B cell (primary cell): ENCODE measurements at regions not wholly inside any gene's neighbourhood (a gene's known extent, or its start where the extent isn't known, plus 50 kb on each side); places are given as distances from the start of the nearest gene placed in this dataset.

Source experiments
- ATAC-seq: fragments of 200-7000 bp; cut with Tn5 transposase; one replicate; pipeline ENCODE4 v1.10.0; 2021; ENCODE audit warnings: low read depth, mild to moderate bottlenecking, moderate number of reproducible peaks, moderate library complexity
- CTCF ChIA-PET: fragments of 350-600 bp; sonication (Branson Sonifier 250); formaldehyde crosslinking; loops from one replicate; lab custom pipeline; 2021; ENCODE audit warnings: antibody characterized with exemption, inconsistent platforms; lab: Charles Lee
- POLR2A ChIA-PET: fragments of 350-600 bp; sonication (Branson Sonifier 250); formaldehyde crosslinking; loops from one replicate; lab custom pipeline; 2021; ENCODE audit warnings: antibody characterized with exemption; lab: Charles Lee
- DNase-seq: peaks from one replicate; pipeline ENCODE4 v3.0.0; 2013
- H2AFZ ChIP-seq: 2 replicates; pipeline ENCODE4 v1.6.1; 2012; ENCODE audit warnings: mild to moderate bottlenecking, low read depth, low read length; ENCODE audit not compliant: insufficient read depth, poor library complexity, severe bottlenecking
- H3K27ac ChIP-seq, 2 donors: 1 replicate in 1 of 2; 2 replicates in 1 of 2; pipeline ENCODE4 v1.5.1; 2012 to 2013; ENCODE audit warnings: low read length in 2 of 2, mild to moderate bottlenecking in 2 of 2, moderate library complexity in 1 of 2
- H3K27me3 ChIP-seq, 4 experiments: fragments of 200-600 bp in 1 of 4; sonication (generic) in 1 of 4; replicated peaks in 1 of 4; 1 replicate in 2 of 4; 2 replicates in 2 of 4; pipeline versions ENCODE4 v1.6.1 to v1.7.0; 2013 to 2016; ENCODE audit warnings: low read length in 3 of 4, mild to moderate bottlenecking in 2 of 4, mixed read lengths in 1 of 4, moderate library complexity in 1 of 4; ENCODE audit not compliant: insufficient read depth in 4 of 4, control insufficient read depth in 3 of 4; ENCODE audit errors: control extremely low read depth in 1 of 4
- H3K36me3 ChIP-seq, 2 experiments: replicated peaks in 1 of 2; 1 replicate in 1 of 2; 2 replicates in 1 of 2; pipeline versions ENCODE4 v1.6.1 to v1.7.1; 2013; ENCODE audit warnings: low read length in 1 of 2; ENCODE audit not compliant: insufficient read depth in 2 of 2, control insufficient read depth in 1 of 2; ENCODE audit errors: control extremely low read depth in 1 of 2, extremely low read depth in 1 of 2
- H3K4me1 ChIP-seq, 2 donors: fragments of 200-600 bp in 1 of 2; sonication (generic) in 1 of 2; 1 replicate in 1 of 2; 2 replicates in 1 of 2; pipeline versions ENCODE4 v1.5.1 to v1.6.1; 2013 to 2017; ENCODE audit warnings: low read length in 2 of 2; ENCODE audit not compliant: control insufficient read depth in 2 of 2, insufficient read depth in 2 of 2
- H3K4me2 ChIP-seq: replicated peaks from 2 replicates; pipeline ENCODE3; 2012; ENCODE audit warnings: mild to moderate bottlenecking, low read depth, low read length; ENCODE audit not compliant: poor library complexity, severe bottlenecking
- H3K4me3 ChIP-seq, 5 experiments: fragments of 200-600 bp in 1 of 5; sonication (generic) in 1 of 5; 1 replicate in 3 of 5; 2 replicates in 2 of 5; pipeline versions ENCODE4 v1.5.1 to v1.7.0; 2011 to 2016; ENCODE audit warnings: low read length in 4 of 5, mild to moderate bottlenecking in 4 of 5, low read depth in 2 of 5, control low read depth in 1 of 5, moderate library complexity in 1 of 5; ENCODE audit not compliant: insufficient read depth in 1 of 5; ENCODE audit errors: control extremely low read depth in 1 of 5, extremely low read depth in 1 of 5
- H3K79me2 ChIP-seq: fragments of 200-600 bp; sonication (generic); one replicate; pipeline ENCODE4 v1.6.0; 2016; ENCODE audit warnings: low read length; ENCODE audit not compliant: control insufficient read depth, insufficient read depth
- H3K9ac ChIP-seq: fragments of 200-600 bp; sonication (generic); 2 replicates; pipeline ENCODE4 v1.6.1; 2017; ENCODE audit warnings: mild to moderate bottlenecking, low read length, moderate library complexity
- H3K9me3 ChIP-seq, 3 donors: one replicate each; pipeline versions ENCODE4 v1.6.1 to v1.7.1; 2013; ENCODE audit warnings: low read length in 2 of 3; ENCODE audit not compliant: control insufficient read depth in 2 of 3, insufficient read depth in 1 of 3; ENCODE audit errors: control extremely low read depth in 1 of 3
- H4K20me1 ChIP-seq: 2 replicates; pipeline ENCODE4 v1.6.0; 2012; ENCODE audit warnings: mild to moderate bottlenecking, low read length; ENCODE audit not compliant: insufficient read depth, control insufficient read depth, poor library complexity, severe bottlenecking
- H3K27ac Mint-ChIP-seq: one replicate; pipeline ENCODE4 v1.8.0; 2021; ENCODE audit warnings: mixed read lengths
- H3K27me3 Mint-ChIP-seq: one replicate; pipeline ENCODE4 v1.8.0; 2021; ENCODE audit warnings: mixed read lengths
- H3K4me1 Mint-ChIP-seq: one replicate; pipeline ENCODE4 v1.8.0; 2021; ENCODE audit warnings: mixed read lengths
- H3K4me3 Mint-ChIP-seq: one replicate; pipeline ENCODE4 v1.8.0; 2021; ENCODE audit warnings: mixed read lengths
- H3K9me3 Mint-ChIP-seq: one replicate; pipeline ENCODE4 v1.8.0; 2022; ENCODE audit warnings: mixed read lengths; ENCODE audit not compliant: insufficient read depth
- CTCF ChIP-seq: fragments of 200-600 bp; IDR thresholded peaks from one replicate; pipeline ENCODE4 v1.8.0; 2022; ENCODE audit warnings: antibody characterized with exemption, mild to moderate bottlenecking
- EZH2 ChIP-seq: IDR thresholded peaks from 2 replicates; pipeline ENCODE4 v1.6.1; 2012; ENCODE audit warnings: borderline replicate concordance, low read depth, mild to moderate bottlenecking, moderate library complexity, low read length; ENCODE audit not compliant: insufficient read depth, poor library complexity, severe bottlenecking
- WGBS: methylation state at CpG from one replicate; pipeline ENCODE4 v1.1.5; 2013; ENCODE audit warnings: missing lambda C conversion rate; ENCODE audit not compliant: insufficient coverage; 5-methylcytosine and 5-hydroxymethylcytosine counted together
- intact Hi-C: fragments of 100-400 bp; cut with micrococcal nuclease; formaldehyde crosslinking; loops from one replicate; pipeline ENCODE4 v1.10.0; 2022

- Mint-ChIP-seq H3K27ac (no peak overlapping the region), H3K4me1 (no peaks in the 10 kb centered on the region), H3K9me3 (no peaks in the 10 kb centered on the region), H3K4me3 (no peak overlapping the region), H3K27me3 (no peaks in the 10 kb centered on the region)
- POLR2A ChIA-PET, result no interaction called here
- DNase-seq, result no peak
- Histone ChIP-seq H3K36me3 (no peaks in the 10 kb centered on the region), H3K79me2 (no peaks in the 10 kb centered on the region), H4K20me1 (no peaks in the 10 kb centered on the region), H3K4me3 (no peak overlapping the region), H3K9me3 (no peaks in the 10 kb centered on the region), H3K4me2 (no peak overlapping the region), H3K27ac (no peak overlapping the region), H3K9ac (no peak overlapping the region), H2AFZ (no peak overlapping the region), H3K27me3 (no peaks in the 10 kb centered on the region), H3K4me1 (no peaks in the 10 kb centered on the region)
- TF ChIP-seq CTCF (no peak), EZH2 (no peak)
- no peak for ATAC-seq
- CTCF ChIA-PET, result no interaction called here
- intact Hi-C loops, result no loop called here
Measured at GRCh38 chr18:26791676-26792075, 73.8 kb downstream of the AQP4 start.

- no peaks in the 10 kb centered on the region for H3K4me1 ChIP-seq
- no peak overlapping the region for H3K27ac ChIP-seq
- no CpG with 5 or more reads among the region's 1 CpG for WGBS
- DNase-seq (no peak), ATAC-seq (no peak)
- no peaks in the 10 kb centered on the region for H3K9me3 ChIP-seq
- intact Hi-C loops, result no loop called here
- no peak overlapping the region for H3K27ac Mint-ChIP-seq
- H3K79me2 ChIP-seq, result no peaks in the 10 kb centered on the region
- CTCF ChIA-PET, result no interaction called here
- H2AFZ ChIP-seq, result no peak overlapping the region
- no peaks in the 10 kb centered on the region for H3K27me3 ChIP-seq
- H4K20me1 ChIP-seq, result no peaks in the 10 kb centered on the region
- POLR2A ChIA-PET, result no interaction called here
- no peak overlapping the region for H3K4me2 ChIP-seq
- no peak overlapping the region for H3K9ac ChIP-seq
- peaks cover 11% of the 10 kb centered on the region for H3K27me3 Mint-ChIP-seq
- no peak overlapping the region for H3K4me3 Mint-ChIP-seq
- H3K4me1 Mint-ChIP-seq, result peaks cover 2% of the 10 kb centered on the region
- no peaks in the 10 kb centered on the region for H3K36me3 ChIP-seq
- no peak overlapping the region for H3K4me3 ChIP-seq
- TF ChIP-seq EZH2 (no peak), CTCF (no peak)
- no peaks in the 10 kb centered on the region for H3K9me3 Mint-ChIP-seq
Measured at GRCh38 chr18:26784599-26784998, 80.9 kb downstream of the AQP4 start.
